Astrocyte (in vitro differentiated cells and primary cell): ENCODE measurements at regions not wholly inside any gene's neighbourhood (a gene's known extent, or its start where the extent isn't known, plus 50 kb on each side); places are given as distances from the start of the nearest gene placed in this dataset.

Experiments
- DNase-seq: peaks from one replicate; pipeline ENCODE4 v3.0.0-alpha.2; 2010; ENCODE audit warnings: low read depth
- FAIRE-seq: peaks from 2 replicates; lab custom pipeline; 2011; peaks lifted over from hg19 to GRCh38; lab: Jason Lieb, UNC
- H2AFZ ChIP-seq: 2 replicates; pipeline ENCODE4 v1.6.0; 2012; ENCODE audit warnings: low read depth, low read length, inconsistent platforms
- H3K27ac ChIP-seq: 2 replicates; pipeline ENCODE4 v1.5.1; 2011; ENCODE audit warnings: low read depth, low read length, inconsistent platforms
- H3K27me3 ChIP-seq: 2 replicates; pipeline ENCODE4 v1.6.0; 2011; ENCODE audit warnings: low read length, inconsistent platforms; ENCODE audit not compliant: insufficient read depth
- H3K36me3 ChIP-seq: 2 replicates; pipeline ENCODE4 v1.5.1; 2011; ENCODE audit warnings: low read length, inconsistent platforms; ENCODE audit not compliant: insufficient read depth
- H3K4me1 ChIP-seq: 2 replicates; pipeline ENCODE4 v1.5.1; 2011; ENCODE audit warnings: low read length, inconsistent platforms; ENCODE audit not compliant: insufficient read depth
- H3K4me2 ChIP-seq: 2 replicates; pipeline ENCODE4 v1.6.0; 2012; ENCODE audit warnings: low read length, inconsistent platforms
- H3K4me3 ChIP-seq: 2 replicates; pipeline ENCODE4 v1.5.1; 2011; ENCODE audit warnings: low read depth, mild to moderate bottlenecking, low read length, inconsistent platforms; ENCODE audit not compliant: insufficient read depth
- H3K79me2 ChIP-seq: 2 replicates; pipeline ENCODE4 v1.6.0; 2012; ENCODE audit warnings: mild to moderate bottlenecking, low read length, inconsistent platforms; ENCODE audit not compliant: insufficient read depth
- H3K9ac ChIP-seq: 2 replicates; pipeline ENCODE4 v1.6.0; 2012; ENCODE audit warnings: mild to moderate bottlenecking, low read length, inconsistent platforms
- H3K9me3 ChIP-seq: 2 replicates; pipeline ENCODE4 v1.5.1; 2012; ENCODE audit warnings: low read depth, mild to moderate bottlenecking, low read length, inconsistent platforms; ENCODE audit not compliant: insufficient read depth
- H4K20me1 ChIP-seq: 2 replicates; pipeline ENCODE4 v1.6.0; 2012; ENCODE audit warnings: low read length, inconsistent platforms; ENCODE audit not compliant: insufficient read depth
- H3K27ac Mint-ChIP-seq: one replicate; pipeline ENCODE4 v1.8.0; 2021; ENCODE audit warnings: mild to moderate bottlenecking, mixed read lengths; ENCODE audit not compliant: unreplicated experiment
- H3K27me3 Mint-ChIP-seq: one replicate; pipeline ENCODE4 v1.8.0; 2021; ENCODE audit warnings: low read depth, mixed read lengths; ENCODE audit not compliant: unreplicated experiment
- H3K36me3 Mint-ChIP-seq: one replicate; pipeline ENCODE4 v1.8.0; 2021; ENCODE audit warnings: low read depth, mixed read lengths; ENCODE audit not compliant: unreplicated experiment
- H3K4me1 Mint-ChIP-seq: one replicate; pipeline ENCODE4 v1.8.0; 2021; ENCODE audit warnings: low read depth, mixed read lengths; ENCODE audit not compliant: unreplicated experiment
- H3K4me3 Mint-ChIP-seq: one replicate; pipeline ENCODE4 v1.8.0; 2021; ENCODE audit warnings: mild to moderate bottlenecking, moderate library complexity, mixed read lengths; ENCODE audit not compliant: unreplicated experiment
- H3K9me3 Mint-ChIP-seq: one replicate; pipeline ENCODE4 v1.8.0; 2021; ENCODE audit warnings: mild to moderate bottlenecking, mixed read lengths; ENCODE audit not compliant: unreplicated experiment
- EZH2 ChIP-seq: IDR thresholded peaks from 2 replicates; pipeline ENCODE4 v1.6.1; 2012; ENCODE audit warnings: mild to moderate bottlenecking, low read length, inconsistent platforms; ENCODE audit not compliant: insufficient read depth
- TF ChIP-seq, protein P1 (sequence below): IDR thresholded peaks from 2 replicates; pipeline ENCODE4 v1.5.1; 2011; ENCODE audit warnings: low read depth, mild to moderate bottlenecking, inconsistent platforms, low read length, moderate library complexity; ENCODE audit not compliant: insufficient read depth

- H2AFZ ChIP-seq, result no peak overlapping the region
- peaks cover 2% of the 10 kb centered on the region for H3K9me3 ChIP-seq
- Mint-ChIP-seq H3K4me1 (no peaks in the 10 kb centered on the region), H3K27ac (no peak overlapping the region), H3K27me3 (peaks cover 3% of the 10 kb centered on the region), H3K4me3 (no peak overlapping the region), H3K36me3 (no peaks in the 10 kb centered on the region), H3K9me3 (peaks cover 9% of the 10 kb centered on the region)
- no peak for FAIRE-seq
- H3K36me3 ChIP-seq, result no peaks in the 10 kb centered on the region
- no peaks in the 10 kb centered on the region for H3K27me3 ChIP-seq
- H3K27ac ChIP-seq, result no peak overlapping the region
- TF ChIP-seq EZH2, result no peak
- TF ChIP-seq, protein P1, sequence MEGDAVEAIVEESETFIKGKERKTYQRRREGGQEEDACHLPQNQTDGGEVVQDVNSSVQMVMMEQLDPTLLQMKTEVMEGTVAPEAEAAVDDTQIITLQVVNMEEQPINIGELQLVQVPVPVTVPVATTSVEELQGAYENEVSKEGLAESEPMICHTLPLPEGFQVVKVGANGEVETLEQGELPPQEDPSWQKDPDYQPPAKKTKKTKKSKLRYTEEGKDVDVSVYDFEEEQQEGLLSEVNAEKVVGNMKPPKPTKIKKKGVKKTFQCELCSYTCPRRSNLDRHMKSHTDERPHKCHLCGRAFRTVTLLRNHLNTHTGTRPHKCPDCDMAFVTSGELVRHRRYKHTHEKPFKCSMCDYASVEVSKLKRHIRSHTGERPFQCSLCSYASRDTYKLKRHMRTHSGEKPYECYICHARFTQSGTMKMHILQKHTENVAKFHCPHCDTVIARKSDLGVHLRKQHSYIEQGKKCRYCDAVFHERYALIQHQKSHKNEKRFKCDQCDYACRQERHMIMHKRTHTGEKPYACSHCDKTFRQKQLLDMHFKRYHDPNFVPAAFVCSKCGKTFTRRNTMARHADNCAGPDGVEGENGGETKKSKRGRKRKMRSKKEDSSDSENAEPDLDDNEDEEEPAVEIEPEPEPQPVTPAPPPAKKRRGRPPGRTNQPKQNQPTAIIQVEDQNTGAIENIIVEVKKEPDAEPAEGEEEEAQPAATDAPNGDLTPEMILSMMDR, result no peak
- no peaks in the 10 kb centered on the region for H3K4me1 ChIP-seq
- no peak for DNase-seq
- H4K20me1 ChIP-seq, result no peaks in the 10 kb centered on the region
- no peak overlapping the region for H3K4me3 ChIP-seq
- H3K79me2 ChIP-seq, result no peaks in the 10 kb centered on the region
- no peak overlapping the region for H3K9ac ChIP-seq
- H3K4me2 ChIP-seq, result no peak overlapping the region
These were observed 244.2 kb downstream of the EPM2A start for GRCh38 chr6:145491126-145491525.

DNA sequence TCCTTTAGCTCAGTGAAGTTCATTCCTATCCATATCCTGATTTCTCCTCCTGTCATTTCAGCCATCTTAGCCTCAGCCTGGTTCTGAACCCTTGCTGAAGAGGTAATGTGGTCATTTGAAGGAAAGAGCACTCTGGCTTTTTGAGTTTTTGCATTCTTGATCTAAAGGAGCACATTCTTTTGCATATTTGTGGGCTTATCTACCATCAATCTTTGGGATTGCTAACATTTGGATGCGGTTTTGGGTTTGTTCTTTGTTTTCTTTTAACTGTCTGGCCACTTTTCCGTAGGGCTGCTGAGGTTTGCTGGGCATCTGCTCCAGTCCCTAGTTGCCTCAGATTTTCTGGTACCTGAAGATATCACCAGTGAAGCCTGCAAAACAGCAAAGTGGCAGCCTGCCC lies 238.3 kb downstream of the EPM2A start:
- no peak for FAIRE-seq

DNA sequence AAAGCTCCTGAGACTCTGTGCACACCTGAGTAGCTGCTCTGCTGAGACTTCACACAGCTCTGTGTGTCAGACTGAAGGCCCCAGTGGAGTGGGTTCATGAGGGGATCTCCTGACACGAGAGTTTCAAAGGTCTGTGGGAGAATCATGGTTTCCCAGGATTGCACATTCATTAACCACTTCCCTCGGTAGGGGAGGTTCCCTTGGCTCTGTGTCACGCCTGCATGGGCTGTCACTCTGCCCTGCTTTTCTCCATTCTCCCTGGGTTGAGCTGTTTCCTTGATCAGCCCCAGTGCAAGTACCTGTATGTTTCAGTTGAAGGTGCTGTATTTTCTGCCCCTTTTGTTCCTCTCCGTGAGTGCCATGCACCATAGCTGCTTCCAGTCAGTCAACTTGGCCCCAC lies 236.9 kb downstream of the EPM2A start:
- Mint-ChIP-seq H3K4me3 (no peak overlapping the region), H3K4me1 (no peaks in the 10 kb centered on the region), H3K36me3 (no peaks in the 10 kb centered on the region), H3K27ac (no peak overlapping the region), H3K9me3 (peaks cover 4% of the 10 kb centered on the region), H3K27me3 (no peaks in the 10 kb centered on the region)
- no peak for TF ChIP-seq EZH2
- TF ChIP-seq, protein P1, result no peak
- Histone ChIP-seq H4K20me1 (no peaks in the 10 kb centered on the region), H2AFZ (no peak overlapping the region), H3K36me3 (no peaks in the 10 kb centered on the region), H3K4me2 (no peak overlapping the region), H3K4me1 (no peaks in the 10 kb centered on the region), H3K27ac (no peak overlapping the region), H3K79me2 (no peaks in the 10 kb centered on the region), H3K27me3 (no peaks in the 10 kb centered on the region), H3K9ac (no peak overlapping the region), H3K9me3 (no peaks in the 10 kb centered on the region), H3K4me3 (no peak overlapping the region)
- DNase-seq (no peak), FAIRE-seq (no peak)

More for the DNA sequence above, 238.3 kb downstream of the EPM2A start:
- Histone ChIP-seq H3K9me3 (peaks cover 2% of the 10 kb centered on the region), H3K36me3 (no peaks in the 10 kb centered on the region), H3K4me2 (no peak overlapping the region), H3K4me1 (no peaks in the 10 kb centered on the region), H3K27ac (no peak overlapping the region), H3K9ac (no peak overlapping the region), H3K4me3 (no peak overlapping the region), H4K20me1 (no peaks in the 10 kb centered on the region), H3K79me2 (no peaks in the 10 kb centered on the region), H2AFZ (no peak overlapping the region), H3K27me3 (no peaks in the 10 kb centered on the region)
- H3K9me3 Mint-ChIP-seq, result peaks cover 9% of the 10 kb centered on the region
- TF ChIP-seq EZH2, result no peak
- TF ChIP-seq, protein P1, result no peak
- no peaks in the 10 kb centered on the region for H3K36me3 Mint-ChIP-seq
- no peak overlapping the region for H3K4me3 Mint-ChIP-seq
- DNase-seq, result peak; percentile 90
- no peak overlapping the region for H3K27ac Mint-ChIP-seq
- H3K4me1 Mint-ChIP-seq, result no peaks in the 10 kb centered on the region
- H3K27me3 Mint-ChIP-seq, result peaks cover 3% of the 10 kb centered on the region
